Stimulated activated effector memory CD8-positive, alpha-beta T cell treated with anti-CD3 and anti-CD28 coated beads, Interleukin-12 subunit alpha, Interleukin-12 subunit beta, amount 100 ng/mL, for 72 hours (primary cell): ENCODE measurements at regions not wholly inside any gene's neighbourhood (a gene's known extent, or its start where the extent isn't known, plus 50 kb on each side); places are given as distances from the start of the nearest gene placed in this dataset.
"Not testable (repeated sequence)": the region's sequence is repeated elsewhere in the genome, so short reads cannot be mapped to it uniquely, and the experiment has no call there.

ENCODE experiments used
- ATAC-seq: fragments of 150-1000 bp; cut with Tn5 transposase; 2 replicates; pipeline ENCODE4 v1.10.0; 2021
- DNase-seq, 2 donors: peaks; one replicate each; pipeline ENCODE4 v3.0.0; 2021 to 2022; ENCODE audit warnings: low spot score in 2 of 2
- H3K27ac Mint-ChIP-seq: one replicate; pipeline ENCODE4 v1.8.0; 2022; ENCODE audit warnings: mild to moderate bottlenecking, mixed read lengths
- H3K36me3 Mint-ChIP-seq: one replicate; pipeline ENCODE4 v1.8.0; 2022; ENCODE audit warnings: mild to moderate bottlenecking, mixed read lengths
- H3K4me1 Mint-ChIP-seq: one replicate; pipeline ENCODE4 v1.8.0; 2022; ENCODE audit warnings: mixed read lengths
- H3K4me3 Mint-ChIP-seq: one replicate; pipeline ENCODE4 v1.8.0; 2022; ENCODE audit warnings: mild to moderate bottlenecking, mixed read lengths
- H3K9me3 Mint-ChIP-seq: one replicate; pipeline ENCODE4 v1.8.0; 2022; ENCODE audit warnings: mixed read lengths

GRCh38 chr4:148881860-148882643 lies 439.8 kb upstream of the NR3C2 start:
- DNase-seq (no peak), ATAC-seq (no peak)
- Mint-ChIP-seq H3K4me3 (no peak overlapping the region), H3K36me3 (no peaks in the 10 kb centered on the region), H3K9me3 (no peaks in the 10 kb centered on the region), H3K4me1 (no peaks in the 10 kb centered on the region), H3K27ac (no peak overlapping the region)

DNA sequence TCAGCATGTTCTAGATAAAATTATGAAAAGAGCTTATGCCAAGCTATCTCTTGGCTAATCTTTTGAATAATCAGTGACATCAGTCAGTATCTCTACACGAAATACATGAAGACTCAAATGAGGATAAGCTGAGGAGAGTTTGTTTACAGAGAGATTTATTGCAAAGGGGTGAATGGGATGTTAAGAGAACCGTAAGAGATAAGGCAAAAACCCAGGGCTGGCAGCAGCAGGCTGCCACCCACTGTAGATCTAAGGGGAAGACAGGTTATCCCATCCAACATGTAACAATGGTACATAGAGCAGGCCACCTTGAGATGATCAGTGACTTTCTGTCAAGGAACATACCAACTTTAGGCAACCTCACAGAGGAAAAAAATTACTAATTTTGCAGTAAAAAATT lies 432.1 kb upstream of the NR3C2 start:
- no peak overlapping the region for H3K4me3 Mint-ChIP-seq
- DNase-seq (no peak), ATAC-seq (no peak)
- no peaks in the 10 kb centered on the region for H3K4me1 Mint-ChIP-seq
- no peaks in the 10 kb centered on the region for H3K36me3 Mint-ChIP-seq
- no peak overlapping the region for H3K27ac Mint-ChIP-seq
- H3K9me3 Mint-ChIP-seq = no peaks in the 10 kb centered on the region

- DNase-seq = no peak
- H3K36me3 Mint-ChIP-seq = no peaks in the 10 kb centered on the region
Measured at GRCh38 chr4:148868191-148868590, 426.0 kb upstream of the NR3C2 start.

DNA sequence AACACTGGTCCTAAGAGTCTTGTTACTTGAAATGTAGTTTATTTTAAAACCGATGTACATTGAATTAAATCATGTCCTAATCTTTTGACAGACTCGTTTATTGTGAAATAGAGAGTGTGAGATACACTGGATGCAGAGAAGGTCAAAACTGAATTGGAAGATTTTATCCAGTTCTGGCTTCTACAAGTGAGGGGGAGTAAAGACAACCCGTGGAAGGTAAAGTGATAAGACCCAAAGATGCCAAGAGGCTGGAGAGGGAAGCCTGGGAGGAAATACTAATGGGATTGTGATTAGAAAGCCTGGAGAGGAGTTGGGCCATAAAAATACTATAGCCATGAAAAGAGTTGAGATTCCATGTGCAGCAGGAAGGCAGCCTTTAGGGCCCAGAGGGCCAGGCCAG lies 424.5 kb upstream of the NR3C2 start:
- H3K36me3 Mint-ChIP-seq = no peaks in the 10 kb centered on the region
- no peak overlapping the region for H3K27ac Mint-ChIP-seq
- no peak for ATAC-seq
- no peak overlapping the region for H3K4me3 Mint-ChIP-seq
- H3K4me1 Mint-ChIP-seq = no peaks in the 10 kb centered on the region
- DNase-seq = no peak
- H3K9me3 Mint-ChIP-seq = no peaks in the 10 kb centered on the region

More at GRCh38 chr4:148868191-148868590, 426.0 kb upstream of the NR3C2 start:
- Mint-ChIP-seq H3K4me1 (no peaks in the 10 kb centered on the region), H3K27ac (no peak overlapping the region), H3K4me3 (no peak overlapping the region), H3K9me3 (no peaks in the 10 kb centered on the region)
- ATAC-seq = no peak

DNA sequence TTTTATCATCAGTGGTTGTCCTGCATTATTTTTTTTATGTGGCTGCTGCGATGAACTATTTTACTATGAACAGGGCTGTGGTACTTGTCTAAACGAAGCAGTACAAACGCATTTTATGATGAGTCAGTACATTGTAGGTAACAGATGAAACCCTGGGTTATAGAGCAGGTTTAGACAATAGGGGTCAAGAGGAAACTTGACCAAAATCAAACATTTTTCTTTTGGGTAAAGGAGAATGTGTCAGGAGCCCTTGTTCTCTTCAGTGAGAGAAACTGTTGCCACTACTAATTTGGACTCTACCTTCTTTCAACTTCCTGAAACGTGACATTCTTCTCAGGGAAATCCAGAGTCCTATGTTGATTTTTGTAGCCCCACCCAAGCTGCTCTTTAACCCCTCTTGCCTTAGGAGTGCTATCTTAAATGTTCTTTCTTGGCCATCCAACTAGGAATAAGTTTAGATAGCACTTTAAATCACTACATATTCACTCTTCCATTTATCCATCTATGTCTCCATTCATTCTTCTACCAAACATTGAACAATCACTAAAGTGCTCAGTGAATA lies 415.8 kb upstream of the NR3C2 start:
- ATAC-seq = no peak
- H3K27ac Mint-ChIP-seq = no peak overlapping the region
- H3K4me3 Mint-ChIP-seq = no peak overlapping the region
- H3K9me3 Mint-ChIP-seq = peaks cover 6% of the 10 kb centered on the region
- no peak for DNase-seq
- no peaks in the 10 kb centered on the region for H3K4me1 Mint-ChIP-seq
- H3K36me3 Mint-ChIP-seq = no peaks in the 10 kb centered on the region

DNA sequence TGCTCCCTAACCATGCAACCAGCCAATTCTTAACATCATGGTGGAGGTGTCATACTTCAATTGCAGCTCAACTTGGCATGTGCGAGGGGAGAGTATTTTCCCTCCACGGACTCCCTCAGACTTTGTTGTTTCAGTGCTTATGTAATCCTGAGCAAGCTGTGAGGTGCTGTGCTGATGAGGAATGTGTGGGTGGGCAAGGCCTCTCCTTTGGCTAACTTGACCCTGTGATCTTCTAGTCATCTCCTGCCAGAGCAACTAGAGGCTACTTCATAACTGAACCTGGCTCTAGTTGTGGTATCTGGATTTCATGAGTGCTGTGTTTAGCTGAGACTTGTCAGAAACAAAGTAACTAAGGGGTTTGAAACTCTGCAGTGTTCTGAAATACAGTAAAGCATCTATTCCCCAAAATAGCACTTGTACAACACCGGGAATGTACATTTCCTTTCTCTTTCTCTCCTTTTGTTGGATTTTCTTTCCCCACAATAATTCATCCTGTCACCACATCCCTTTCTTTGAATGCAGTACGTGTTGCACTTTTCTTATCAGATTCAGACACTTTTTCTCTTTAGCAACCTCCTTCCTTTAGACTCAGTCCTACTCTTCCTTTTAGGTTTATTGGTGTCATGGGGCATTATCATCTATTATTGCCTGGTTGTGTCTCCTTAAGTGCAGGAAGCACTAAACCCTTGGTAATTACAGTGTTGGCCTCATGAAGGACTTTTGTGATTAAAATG lies 415.2 kb upstream of the NR3C2 start:
- peaks cover 6% of the 10 kb centered on the region for H3K9me3 Mint-ChIP-seq
- no peak for DNase-seq
- ATAC-seq = no peak
- H3K36me3 Mint-ChIP-seq = no peaks in the 10 kb centered on the region
- no peak overlapping the region for H3K4me3 Mint-ChIP-seq
- H3K27ac Mint-ChIP-seq = no peak overlapping the region
- no peaks in the 10 kb centered on the region for H3K4me1 Mint-ChIP-seq

DNA sequence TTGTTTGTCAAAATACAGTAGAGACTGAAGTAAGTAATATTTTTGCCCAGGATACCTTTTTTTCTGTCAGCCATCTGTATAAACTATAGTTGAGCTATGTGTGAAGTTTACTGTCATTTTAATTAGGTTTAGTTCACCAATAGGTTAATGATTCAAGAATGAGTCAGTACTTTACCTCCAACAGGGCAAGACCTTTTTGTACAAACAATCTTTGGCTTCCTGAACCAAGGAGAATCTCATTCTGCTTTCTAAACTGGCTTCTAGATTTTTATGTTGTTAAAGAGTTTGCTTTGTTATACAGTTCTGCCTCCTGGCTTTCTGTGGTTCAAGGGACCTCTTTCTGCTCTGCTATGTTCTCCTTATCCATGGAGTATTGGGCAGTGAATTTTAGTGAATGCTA lies 412.0 kb upstream of the NR3C2 start:
- DNase-seq = no peak
- Mint-ChIP-seq H3K9me3 (peaks cover 6% of the 10 kb centered on the region), H3K4me3 (no peak overlapping the region), H3K36me3 (no peaks in the 10 kb centered on the region), H3K4me1 (no peaks in the 10 kb centered on the region), H3K27ac (no peak overlapping the region)
- ATAC-seq = no peak

DNA sequence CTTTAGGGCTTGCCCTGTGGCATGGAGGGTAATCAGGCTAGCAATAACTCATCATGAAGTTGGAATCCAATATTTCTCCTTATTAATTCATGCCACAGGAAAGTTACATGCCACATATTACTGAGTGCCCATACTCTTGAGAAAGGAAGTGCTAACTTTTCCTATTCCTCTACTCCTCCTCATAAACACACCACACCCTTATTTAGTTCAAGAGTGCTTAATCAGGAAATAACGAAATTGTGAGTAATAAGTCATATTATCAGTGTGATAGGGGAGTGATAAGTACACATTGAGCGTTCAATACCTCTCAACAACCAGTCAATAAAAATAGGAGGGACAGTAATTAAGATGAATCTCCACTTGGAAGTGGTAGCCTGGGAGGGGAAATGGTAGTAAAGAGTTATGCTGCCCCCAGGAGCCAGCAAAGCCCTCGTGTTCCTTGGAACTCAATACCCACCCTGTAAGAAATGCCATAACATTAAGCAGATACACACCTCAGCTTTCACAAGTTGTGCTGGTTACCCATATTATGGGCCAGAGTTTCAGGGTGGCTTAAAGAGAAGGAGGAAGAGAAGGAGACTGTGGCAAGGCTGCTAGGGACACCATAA lies 410.0 kb upstream of the NR3C2 start:
- Mint-ChIP-seq H3K36me3 (no peaks in the 10 kb centered on the region), H3K4me1 (no peaks in the 10 kb centered on the region), H3K27ac (no peak overlapping the region), H3K4me3 (no peak overlapping the region), H3K9me3 (peaks cover 2% of the 10 kb centered on the region)
- no peak for DNase-seq
- no peak for ATAC-seq

DNA sequence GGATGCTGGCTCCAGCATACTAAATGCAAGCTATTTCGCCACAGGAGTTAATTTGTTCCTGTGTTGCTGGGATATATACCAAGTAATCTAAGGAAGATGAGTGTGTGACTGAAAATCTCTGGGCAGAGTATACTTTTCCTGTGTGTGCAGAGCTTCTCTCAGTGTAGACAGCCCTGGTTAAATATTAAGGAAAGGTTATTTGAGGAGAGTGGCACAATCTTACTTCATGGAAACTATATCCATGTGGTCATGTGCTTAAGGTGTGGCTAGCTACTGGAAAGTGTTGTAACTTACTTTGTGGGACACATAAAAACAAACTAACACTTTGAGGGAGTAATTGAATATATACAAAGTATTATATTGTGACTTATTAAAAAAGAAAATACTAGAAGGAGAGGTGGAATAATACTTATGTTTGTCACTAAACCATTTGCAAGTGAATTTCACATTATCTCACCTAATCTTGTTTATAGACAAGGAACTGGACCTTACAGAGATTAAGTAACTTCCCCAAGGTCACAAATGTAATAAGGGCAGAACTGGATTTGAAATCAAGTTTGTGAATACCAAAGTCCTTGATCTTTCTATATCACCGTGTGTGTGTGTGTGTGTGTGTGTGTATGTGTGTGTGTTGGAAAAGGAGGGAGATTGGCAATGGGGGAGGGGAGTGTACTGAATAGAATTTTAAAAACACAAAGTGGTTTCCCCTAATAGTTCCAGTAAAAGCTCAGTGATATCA lies 408.2 kb upstream of the NR3C2 start:
- Mint-ChIP-seq H3K36me3 (no peaks in the 10 kb centered on the region), H3K4me1 (no peaks in the 10 kb centered on the region), H3K27ac (no peak overlapping the region), H3K9me3 (no peaks in the 10 kb centered on the region), H3K4me3 (no peak overlapping the region)
- no peak for DNase-seq
- ATAC-seq = peak; percentile 26

DNA sequence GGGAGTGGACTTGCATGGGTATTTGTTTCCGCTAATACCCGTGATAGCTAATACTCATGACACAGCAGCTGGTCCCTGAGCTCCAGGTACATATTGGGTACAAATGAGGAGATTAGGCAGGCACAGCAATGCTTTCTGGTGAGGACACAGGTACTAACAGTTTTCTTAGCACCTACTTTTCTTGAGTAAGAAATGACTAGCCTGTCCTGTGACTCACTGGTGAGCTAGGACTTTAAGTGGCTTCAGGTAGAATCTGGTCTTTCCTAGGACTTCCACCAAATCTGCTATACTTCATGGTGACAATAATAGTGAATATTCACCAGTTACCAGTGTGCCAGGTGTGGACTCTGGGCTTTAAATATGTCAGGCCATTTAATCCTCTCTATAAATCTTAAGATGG lies 407.4 kb upstream of the NR3C2 start:
- Mint-ChIP-seq H3K4me3 (no peak overlapping the region), H3K36me3 (no peaks in the 10 kb centered on the region), H3K9me3 (no peaks in the 10 kb centered on the region), H3K4me1 (no peaks in the 10 kb centered on the region), H3K27ac (no peak overlapping the region)
- DNase-seq (no peak), ATAC-seq (peak; percentile 31)

GRCh38 chr4:148847544-148848255 lies 405.5 kb upstream of the NR3C2 start:
- DNase-seq (no peak), ATAC-seq (no peak)
- Mint-ChIP-seq H3K4me1 (no peaks in the 10 kb centered on the region), H3K4me3 (no peak overlapping the region), H3K27ac (no peak overlapping the region), H3K36me3 (no peaks in the 10 kb centered on the region), H3K9me3 (no peaks in the 10 kb centered on the region)

DNA sequence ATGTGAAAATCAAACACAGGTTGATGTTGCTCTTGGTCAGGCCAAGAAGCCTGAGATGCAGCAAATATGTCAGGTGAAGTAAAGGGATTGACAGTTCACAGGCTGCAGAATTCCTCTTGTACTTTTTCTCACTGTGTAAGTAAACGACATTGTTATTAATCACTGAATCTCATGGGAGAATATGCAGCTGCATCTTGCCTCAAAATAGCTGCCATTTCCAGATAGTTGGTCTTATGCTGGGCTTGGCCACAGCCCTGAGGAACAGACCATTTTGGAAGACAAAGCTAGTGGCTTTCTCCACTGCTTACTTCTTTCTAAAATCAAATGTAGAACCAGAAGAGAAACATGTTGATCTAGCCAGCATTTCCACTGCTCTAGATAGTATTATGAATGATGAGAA lies 403.4 kb upstream of the NR3C2 start:
- no peaks in the 10 kb centered on the region for H3K4me1 Mint-ChIP-seq
- ATAC-seq (no peak), DNase-seq (no peak)
- no peaks in the 10 kb centered on the region for H3K36me3 Mint-ChIP-seq
- no peak overlapping the region for H3K4me3 Mint-ChIP-seq
- no peak overlapping the region for H3K27ac Mint-ChIP-seq
- no peaks in the 10 kb centered on the region for H3K9me3 Mint-ChIP-seq

DNA sequence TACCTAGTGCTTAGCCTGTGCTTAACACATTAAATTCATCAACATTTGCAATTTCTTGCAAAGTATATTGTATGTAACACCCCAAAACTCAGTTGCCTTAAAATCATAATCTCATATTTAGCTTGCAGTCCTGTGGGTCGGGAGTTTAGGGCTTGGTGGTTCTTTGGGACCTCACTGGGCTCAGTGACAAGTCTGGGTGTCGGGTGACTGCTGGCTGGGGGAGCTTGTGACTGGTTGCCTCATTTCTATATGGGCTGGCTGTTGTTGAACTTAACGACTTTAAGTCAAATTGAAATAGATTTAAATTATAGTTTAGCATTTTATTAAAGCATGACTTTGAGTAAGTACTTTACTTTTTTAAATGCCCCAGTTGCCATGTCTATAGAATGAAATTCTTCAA lies 401.4 kb upstream of the NR3C2 start:
- DNase-seq = no peak
- ATAC-seq = no peak
- H3K36me3 Mint-ChIP-seq = no peaks in the 10 kb centered on the region
- H3K9me3 Mint-ChIP-seq = no peaks in the 10 kb centered on the region
- no peak overlapping the region for H3K4me3 Mint-ChIP-seq
- no peaks in the 10 kb centered on the region for H3K4me1 Mint-ChIP-seq
- H3K27ac Mint-ChIP-seq = no peak overlapping the region

GRCh38 chr4:148842843-148843242 lies 400.6 kb upstream of the NR3C2 start:
- no peak overlapping the region for H3K27ac Mint-ChIP-seq
- H3K9me3 Mint-ChIP-seq = no peaks in the 10 kb centered on the region
- H3K36me3 Mint-ChIP-seq = no peaks in the 10 kb centered on the region
- no peak for DNase-seq
- no peaks in the 10 kb centered on the region for H3K4me1 Mint-ChIP-seq
- ATAC-seq = no peak
- no peak overlapping the region for H3K4me3 Mint-ChIP-seq

DNA sequence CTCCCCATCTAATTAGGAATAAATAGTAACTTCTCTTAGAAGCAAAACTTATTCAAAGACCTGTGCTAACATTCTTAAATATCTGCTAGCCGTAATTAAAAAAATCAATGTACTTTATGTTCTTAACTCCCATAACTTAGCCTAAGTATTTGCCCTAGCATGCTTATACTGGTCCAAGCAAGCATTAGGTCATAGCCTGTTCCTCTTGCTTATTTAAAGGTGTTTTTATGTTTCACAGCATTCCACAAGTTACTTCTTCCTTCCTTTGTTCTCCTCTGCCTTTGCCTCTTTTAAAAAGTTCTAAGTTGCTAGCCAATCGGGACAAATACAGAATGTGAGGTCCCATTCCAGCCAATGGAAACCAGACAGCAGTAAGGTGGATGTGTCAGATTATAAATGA lies 395.4 kb upstream of the NR3C2 start:
- not testable (repeated sequence) for ATAC-seq, DNase-seq, H3K9me3 Mint-ChIP-seq, H3K36me3 Mint-ChIP-seq, H3K4me3 Mint-ChIP-seq, H3K27ac Mint-ChIP-seq, H3K4me1 Mint-ChIP-seq
